ENCODE measurements at regions not wholly inside any gene's neighbourhood (a gene's known extent, or its start where the extent isn't known, plus 50 kb on each side); places are given as distances from the start of the nearest gene placed in this dataset.
"Not testable (repeated sequence)": the region's sequence is repeated elsewhere in the genome, so short reads cannot be mapped to it uniquely, and the experiment has no call there.

DNA sequence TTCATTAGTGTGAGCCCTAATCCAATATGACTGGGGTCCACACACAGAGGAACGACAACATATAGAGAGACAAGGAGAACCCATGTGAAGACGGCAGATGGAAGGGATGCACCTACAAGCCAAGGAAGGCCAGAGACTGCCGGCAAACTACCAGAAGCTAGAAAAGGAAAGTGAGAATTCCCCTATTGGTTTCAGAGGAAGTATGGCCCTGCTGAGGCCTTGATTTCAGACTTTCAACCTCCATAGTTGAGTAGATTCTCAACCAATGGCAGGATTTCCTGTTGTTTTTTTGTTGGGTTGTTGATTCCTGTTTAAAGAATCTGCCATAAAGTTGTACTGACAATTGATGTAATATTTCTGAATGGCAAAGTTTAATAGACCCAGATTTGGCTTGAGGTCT lies 241.5 kb downstream of the SATB2 start:
- no peak for DNase-seq

DNA sequence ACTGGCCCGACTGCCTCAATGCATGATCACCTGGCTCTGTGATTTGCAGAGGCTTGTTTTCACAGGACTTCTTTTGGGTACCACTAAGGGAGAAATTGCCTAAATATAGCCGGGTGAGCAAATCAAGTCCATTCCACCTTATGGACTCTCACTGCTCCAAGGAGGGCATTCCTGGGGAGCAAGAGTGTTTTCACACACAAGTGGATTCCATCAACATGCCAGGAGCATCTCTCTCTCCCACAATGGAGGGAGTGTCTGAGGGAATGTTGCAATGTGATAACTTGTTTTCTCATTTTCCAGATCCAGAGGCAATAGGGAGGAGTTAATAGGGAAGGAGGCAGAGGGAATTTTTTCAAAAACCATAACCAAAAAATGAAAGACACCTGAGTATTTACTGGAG lies 250.7 kb downstream of the SATB2 start:
- DNase-seq, result no peak

DNA sequence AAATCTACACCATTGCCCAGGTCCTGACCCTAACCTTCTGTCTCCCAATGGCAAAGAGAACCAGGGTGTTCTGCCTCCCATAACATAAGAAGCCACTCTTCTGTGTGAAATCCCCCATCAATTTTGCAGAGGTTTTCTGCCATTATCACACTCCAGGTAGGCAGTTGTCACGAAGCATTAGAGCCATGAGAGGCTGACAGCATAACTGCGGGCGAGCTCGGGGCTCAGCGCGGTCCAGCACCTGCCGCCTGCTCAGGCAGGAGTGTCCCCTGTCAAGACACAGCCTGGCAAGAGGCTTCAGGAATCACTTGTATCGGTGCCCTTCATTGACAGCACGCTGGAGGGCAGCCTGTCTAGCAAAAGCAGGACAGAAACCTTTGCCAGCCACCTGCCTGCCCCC lies 251.2 kb downstream of the SATB2 start:
- no peak for DNase-seq

GRCh38 chr2:199202964-199203363 lies 254.8 kb downstream of the SATB2 start:
- no peak for DNase-seq

DNA sequence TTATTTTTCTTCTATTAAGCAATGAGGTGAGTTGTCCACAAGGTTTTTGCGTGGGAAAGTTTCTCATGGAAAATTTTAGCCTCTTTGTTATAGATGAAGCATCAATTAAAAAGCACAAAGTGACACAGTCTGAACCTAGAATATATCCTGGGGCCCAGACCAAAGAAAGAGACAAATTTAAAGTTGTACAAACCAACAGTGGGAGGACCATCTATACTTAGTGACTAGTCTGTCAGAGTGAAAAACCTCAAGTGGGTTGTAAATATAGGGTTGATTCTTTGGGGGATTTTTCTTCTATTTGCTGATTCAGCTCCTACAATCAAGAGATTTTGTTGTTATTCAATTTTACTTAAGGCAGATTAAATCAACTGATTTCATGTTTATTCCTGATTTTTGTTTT lies 256.2 kb downstream of the SATB2 start:
- DNase-seq, result no peak

DNA sequence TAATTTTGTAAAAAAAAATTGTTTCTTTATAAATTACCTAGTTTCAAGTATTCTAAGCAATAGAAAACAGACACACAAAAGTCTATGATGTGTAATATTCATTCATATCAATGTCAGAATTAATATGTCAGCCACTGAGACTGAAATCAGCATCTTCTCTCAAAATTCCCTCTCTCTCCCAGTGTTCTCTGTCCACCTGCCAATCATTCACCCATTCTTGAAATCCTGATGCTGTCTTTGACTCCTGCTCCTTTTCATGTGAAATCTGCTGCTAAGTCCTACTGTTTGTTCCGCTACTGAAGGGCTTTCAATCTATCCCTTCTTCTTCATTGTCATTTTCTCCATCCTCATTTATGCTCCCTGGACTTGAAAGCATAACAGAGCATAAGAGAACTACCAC lies 257.9 kb downstream of the SATB2 start:
- no peak for DNase-seq

- no peak for DNase-seq
Measured at GRCh38 chr2:199197448-199197847, 260.3 kb downstream of the SATB2 start.

GRCh38 chr2:199196686-199197085 lies 261.1 kb downstream of the SATB2 start:
- no peak for DNase-seq

GRCh38 chr2:199195927-199196502 lies 261.7 kb downstream of the SATB2 start:
- DNase-seq, result no peak

DNA sequence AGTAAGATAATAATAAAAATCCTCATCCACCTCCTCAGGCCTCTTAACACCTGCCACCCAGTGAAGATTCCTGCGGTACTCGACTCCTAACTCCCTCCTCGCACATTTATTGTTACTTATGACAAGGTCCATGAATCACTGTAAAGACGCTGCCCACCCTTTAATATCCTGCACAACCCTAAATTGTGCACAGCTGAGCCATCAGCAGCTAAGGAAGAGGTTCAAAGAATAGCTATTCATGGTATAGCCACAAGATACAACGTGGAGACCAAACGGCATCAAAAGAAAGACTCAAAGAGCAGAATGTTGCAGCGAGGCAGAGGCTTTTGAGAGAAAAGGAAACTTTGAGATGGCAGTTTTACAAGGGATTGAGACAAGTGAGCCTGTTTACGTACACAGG lies 266.3 kb downstream of the SATB2 start:
- DNase-seq, result no peak

- no peak for DNase-seq
Measured at GRCh38 chr2:199189229-199189628, 268.5 kb downstream of the SATB2 start.

- no peak for DNase-seq
Measured at GRCh38 chr2:199186301-199186751, 271.4 kb downstream of the SATB2 start.

DNA sequence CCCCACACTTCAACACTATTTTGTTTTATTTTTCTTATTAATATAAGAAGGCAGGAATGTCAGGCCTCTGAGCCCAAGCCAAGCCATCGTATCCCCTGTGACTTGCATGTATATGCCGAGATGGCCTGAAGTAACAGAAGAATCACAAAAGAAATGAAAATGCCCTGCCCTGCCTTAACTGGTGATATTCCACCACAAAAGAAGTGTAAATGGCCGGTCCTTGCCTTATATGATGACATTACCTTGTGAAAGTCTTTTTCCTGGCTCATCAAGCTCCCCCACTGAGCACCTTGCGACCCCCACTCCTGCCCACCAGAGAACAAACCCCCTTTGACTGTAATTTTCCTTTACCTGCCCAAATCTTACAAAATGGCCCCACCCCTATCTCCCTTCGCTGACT lies 272.6 kb downstream of the SATB2 start:
- not testable (repeated sequence) for DNase-seq

GRCh38 chr2:199163613-199164458 lies 293.9 kb downstream of the SATB2 start:
- no peak for DNase-seq

DNA sequence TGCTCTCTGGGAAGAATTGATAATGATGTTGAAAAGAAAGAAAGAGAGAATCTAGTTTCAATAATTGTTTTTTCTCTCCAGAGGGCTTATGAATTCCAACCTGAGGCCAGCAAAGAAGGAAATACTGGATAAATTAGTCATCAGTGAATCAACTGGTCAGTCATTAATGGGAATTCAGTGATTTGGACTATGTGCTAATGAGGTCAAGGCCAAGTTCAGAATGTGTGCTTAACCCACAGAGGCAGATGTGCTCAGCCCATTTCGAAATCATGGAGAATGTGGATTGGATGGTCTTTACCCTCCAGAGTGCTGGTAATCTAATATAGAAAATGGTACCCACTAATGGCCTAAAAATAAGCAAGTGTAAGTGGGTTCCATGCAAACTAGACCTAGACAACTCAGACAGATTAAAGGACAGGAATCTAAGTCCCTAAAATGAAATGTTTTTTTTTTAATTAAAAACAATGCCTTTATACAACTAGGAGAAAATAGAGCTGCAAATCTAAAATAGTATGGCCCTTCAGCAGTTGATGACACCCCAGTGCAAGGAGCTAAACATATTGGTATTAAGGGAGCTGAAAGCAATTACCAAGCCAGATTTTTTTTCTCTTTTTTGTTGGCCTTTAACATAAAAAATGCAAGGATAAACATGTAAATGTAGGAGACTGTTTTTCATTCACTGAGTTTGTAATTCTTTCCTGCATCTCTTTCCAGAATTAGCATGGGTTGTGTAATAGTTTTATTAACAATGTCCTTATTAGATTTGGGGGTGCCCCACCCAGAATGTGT lies 296.9 kb downstream of the SATB2 start:
- DNase-seq, result no peak

- no peak for DNase-seq
Measured at GRCh38 chr2:199160081-199160480, 297.7 kb downstream of the SATB2 start.

- DNase-seq, result no peak
Measured at GRCh38 chr2:199148076-199148845, 309.5 kb downstream of the SATB2 start.

DNA sequence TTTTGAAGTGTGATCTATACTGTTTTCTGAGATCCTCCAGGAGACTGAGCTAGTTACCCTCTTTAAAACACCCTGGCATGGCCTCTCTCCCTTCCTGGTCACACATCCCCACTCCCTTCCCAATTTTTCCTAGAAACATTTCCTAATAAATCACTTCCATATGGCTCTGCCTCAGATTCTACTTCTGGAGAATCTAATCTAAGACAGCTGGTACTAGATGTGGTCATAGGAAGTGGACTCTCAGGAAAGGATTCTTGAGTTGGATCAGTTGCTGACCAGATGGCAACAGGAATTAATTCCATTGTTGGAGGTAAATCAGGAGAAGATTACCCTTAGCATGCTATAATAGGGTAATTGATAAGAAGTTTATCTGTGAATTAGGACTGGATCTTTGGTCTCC lies 310.5 kb downstream of the SATB2 start:
- no peak for DNase-seq

DNA sequence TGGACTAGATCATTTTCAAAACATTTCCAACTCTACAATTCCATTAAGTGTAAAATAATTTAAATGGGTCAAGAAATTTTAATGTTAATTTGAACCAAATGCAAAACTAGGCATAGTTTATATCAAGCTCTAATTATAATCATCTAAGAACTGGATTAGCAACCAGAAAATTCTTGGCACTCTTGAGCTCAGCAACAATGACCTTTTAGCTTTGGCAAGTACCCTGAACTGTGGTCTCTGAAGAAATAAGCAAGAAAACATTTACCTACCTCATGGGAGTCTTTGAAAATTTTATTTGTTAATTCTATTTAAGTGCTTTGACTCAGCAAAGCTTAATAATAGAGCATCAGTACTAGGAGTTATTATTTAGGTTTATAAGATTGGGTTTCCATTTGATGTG lies 313.2 kb downstream of the SATB2 start:
- no peak for DNase-seq

DNA sequence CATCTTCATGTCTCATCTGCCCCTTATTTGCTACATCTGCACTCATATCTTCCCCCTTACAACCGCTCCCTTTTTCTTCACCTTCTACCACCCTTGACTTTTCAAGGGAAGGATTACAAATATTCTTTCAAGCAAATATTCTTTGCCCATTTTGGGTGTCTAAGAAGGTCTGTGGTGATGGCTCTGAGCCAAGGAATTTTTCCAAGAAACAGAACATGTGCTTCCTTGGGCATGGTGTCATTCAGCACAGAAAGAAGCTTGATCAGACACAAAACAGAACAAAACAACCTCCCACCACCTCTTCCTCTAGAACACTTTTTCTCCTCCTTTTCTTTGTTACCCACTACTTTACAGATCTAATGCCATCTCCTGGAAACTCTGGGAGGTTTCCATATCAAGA lies 313.7 kb downstream of the SATB2 start:
- no peak for DNase-seq

DNA sequence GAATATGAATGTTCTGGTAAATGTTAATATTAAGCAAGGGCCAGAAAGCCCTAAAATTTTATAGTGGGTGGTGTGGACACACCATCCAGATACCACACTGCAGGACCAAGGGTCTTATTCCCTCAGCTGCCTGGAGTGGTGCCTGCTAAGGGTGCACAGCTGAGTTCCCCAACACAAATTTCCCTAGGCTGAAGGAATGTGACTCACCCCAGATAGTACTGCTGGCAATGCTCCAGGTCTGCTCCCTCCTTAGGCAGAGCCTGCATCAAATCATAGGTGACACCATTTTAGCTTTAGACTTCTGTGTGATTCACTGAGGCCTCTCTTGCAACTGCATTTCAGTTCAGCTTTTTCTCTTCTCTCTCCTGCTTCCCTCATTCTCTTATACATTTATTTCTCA lies 321.1 kb downstream of the SATB2 start:
- no peak for DNase-seq

DNA sequence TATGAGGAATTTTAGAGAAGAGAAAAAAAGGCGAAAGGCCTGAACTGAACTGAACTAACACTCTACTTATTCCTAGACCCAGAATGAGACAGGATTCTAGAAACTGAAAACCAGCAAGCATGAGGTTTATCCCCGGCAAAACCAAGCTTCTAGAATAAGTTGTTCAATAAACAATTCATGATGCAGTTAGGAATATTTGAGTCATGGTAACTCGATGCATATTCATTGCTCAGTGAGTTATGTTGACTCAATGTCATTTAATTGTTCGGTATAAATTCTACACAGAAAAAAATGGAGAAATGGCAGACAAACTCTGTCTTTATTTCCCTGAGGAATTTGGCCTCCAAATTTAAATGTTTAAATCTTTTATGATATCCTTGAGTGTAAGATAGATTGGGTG lies 321.5 kb downstream of the SATB2 start:
- DNase-seq, result no peak

GRCh38 chr2:199131876-199132275 lies 325.9 kb downstream of the SATB2 start:
- DNase-seq, result no peak

All from CD4-positive, alpha-beta T cell treated with Interferon alpha-2 for 1 hour (primary cell).